DMS53 treated with DMSO at 0.1 percent for 48 hours (cell line): ENCODE measurements at regions not wholly inside any gene's neighbourhood (a gene's known extent, or its start where the extent isn't known, plus 50 kb on each side); places are given as distances from the start of the nearest gene placed in this dataset.
A peak's percentile ranks its signal among the peaks of the same experiment; 100 is the strongest.
"Not testable (repeated sequence)": the region's sequence is repeated elsewhere in the genome, so short reads cannot be mapped to it uniquely, and the experiment has no call there.

Source experiments
- DNase-seq: peaks from one replicate; lab custom pipeline; 2025; ENCODE audit not compliant: unreplicated experiment; lab: John Stamatoyannopoulos, UW

DNA sequence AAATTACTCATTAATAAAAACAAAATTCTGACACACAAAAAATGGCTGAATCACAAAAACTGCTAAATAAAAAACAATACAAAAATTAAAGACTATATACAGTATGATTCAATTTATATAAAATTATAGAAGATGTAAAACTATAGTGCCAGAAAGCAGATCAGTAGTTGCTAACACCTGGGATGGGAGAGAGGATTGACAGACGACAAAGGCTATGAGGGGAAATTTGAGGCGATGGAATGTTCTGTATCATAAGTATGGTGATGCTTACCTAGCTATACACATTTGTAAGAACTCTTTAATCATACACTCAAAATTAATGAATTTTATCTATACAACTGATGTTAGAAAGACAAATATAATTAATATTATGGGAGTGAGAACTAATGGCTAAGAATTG, 247.9 kb upstream of the GJE1 start:
- DNase-seq, result no peak

DNA sequence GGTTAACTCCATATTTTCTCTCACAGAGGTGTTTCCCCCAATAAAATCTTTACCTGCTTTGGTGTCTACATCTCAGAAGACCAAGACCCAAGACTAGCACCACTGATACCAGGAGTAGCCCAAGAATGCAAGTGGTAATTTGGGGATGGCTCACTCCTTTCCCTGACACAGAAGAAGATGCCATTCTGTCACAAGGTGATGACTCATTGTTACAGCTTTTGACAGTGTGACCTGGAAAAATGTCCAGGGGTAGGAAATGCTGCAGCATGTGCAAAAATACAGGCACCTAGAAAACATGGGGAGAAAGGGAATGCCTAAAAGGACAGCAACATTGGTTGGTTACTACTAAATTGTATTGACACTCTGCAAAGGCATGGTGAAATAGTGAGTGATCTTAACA, 254.0 kb upstream of the GJE1 start:
- no peak for DNase-seq

GRCh38 chr6:141877275-141877983, 255.3 kb upstream of the GJE1 start:
- DNase-seq, result peak; percentile 44

DNA sequence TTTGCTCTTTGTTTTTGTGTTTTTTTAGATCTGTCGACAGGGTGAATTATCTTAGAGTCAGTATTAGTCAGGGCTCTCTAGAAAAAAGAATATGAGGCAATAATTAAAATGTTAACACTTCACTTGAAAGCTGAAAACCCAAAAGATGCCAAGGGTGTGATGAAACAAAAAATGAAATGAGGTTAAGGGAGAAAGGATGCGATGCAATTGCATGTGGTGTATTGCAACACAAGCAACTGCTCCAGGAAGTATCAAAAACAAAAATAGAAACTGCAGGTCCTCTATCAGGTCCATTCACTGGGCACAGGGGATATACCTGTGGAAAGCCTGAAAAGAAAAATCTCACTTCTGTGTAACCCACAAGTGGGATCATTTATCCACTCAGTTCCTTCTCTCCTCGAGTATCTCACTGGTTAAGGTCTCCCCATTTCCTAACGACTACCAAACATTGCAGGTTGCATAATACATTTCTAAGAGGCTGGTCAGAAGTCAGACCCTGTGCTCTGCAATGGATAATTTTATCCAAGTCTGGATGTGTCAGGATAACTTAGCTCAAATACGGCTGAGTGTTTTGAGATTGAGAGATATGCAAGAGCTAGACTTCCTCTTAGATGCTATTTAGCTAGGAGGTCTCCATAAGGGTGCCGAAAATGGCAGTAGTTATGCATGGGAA, 257.7 kb upstream of the GJE1 start:
- DNase-seq, result no peak

- not testable (repeated sequence) for DNase-seq
These were observed 263.2 kb upstream of the GJE1 start for GRCh38 chr6:141869509-141869908.

- DNase-seq, result no peak
These were observed 265.0 kb upstream of the GJE1 start for GRCh38 chr6:141867767-141868166.

DNA sequence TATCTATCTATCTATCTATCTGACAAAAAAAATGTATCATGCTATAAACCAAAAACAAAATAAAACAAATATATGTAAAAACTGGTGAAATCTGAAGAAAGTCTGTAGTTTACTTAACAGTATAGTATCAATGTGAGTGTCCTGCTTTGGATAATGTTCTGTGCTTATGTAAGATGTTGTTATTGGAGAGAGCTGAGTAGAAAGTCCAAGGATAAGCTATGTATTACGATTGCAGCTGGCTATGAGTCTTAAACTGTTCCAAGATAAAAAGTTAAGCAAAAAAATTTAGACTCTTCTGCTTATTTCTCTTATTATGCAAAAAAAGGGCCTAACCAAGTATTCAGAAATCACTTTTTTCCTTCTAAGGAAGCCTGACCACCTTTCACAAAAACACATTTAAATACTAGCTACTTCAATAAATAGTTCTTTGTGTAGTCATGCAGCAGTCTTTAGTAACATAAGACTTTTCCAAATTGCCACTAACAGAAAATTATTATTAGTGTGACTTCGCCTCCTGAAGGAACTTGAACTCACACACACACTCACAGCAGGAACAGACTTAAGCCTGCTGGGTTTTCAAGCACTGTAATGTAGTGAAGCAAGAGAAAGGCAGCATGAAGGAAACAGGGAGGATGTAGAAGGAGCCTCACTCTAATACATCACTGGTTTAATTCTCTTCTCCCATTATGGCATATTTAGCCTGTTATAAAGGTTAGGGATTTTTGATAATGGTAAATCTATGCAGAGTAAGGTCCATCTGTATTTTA, 265.8 kb upstream of the GJE1 start:
- no peak for DNase-seq

- DNase-seq, result no peak
These were observed 281.7 kb upstream of the GJE1 start for GRCh38 chr6:141851063-141851462.

- no peak for DNase-seq
These were observed 284.5 kb upstream of the GJE1 start for GRCh38 chr6:141848029-141848890.

GRCh38 chr6:141846639-141847038, 286.1 kb upstream of the GJE1 start:
- DNase-seq, result no peak

DNA sequence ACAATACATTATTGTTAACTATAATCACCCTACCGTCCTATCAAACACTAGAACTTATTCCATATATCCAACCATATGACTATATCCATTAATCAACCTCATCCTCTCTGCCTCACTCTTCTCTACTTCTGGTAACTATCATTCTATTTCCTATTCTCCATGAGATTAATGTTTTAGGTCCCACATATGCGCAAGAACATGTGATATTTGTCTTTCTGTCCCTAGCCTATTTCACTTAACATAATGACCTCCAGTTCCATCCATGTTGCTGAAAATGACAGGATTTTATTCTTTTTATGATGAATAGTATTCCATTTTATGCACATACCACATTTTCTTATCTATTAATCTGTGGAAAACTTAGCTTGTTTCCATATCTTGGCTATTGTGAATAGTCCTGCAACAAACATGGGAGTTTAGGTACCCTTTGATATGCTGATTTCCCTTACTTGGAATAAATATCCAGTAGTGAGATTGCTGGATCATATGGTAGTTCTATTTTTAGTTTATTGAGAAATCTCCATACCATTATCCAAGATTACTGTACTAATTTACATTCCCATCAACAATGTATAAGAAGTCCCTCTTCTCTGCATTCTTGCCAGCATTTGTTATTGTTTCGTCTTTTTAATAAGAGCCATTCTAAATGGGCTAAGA, 289.4 kb upstream of the GJE1 start:
- no peak for DNase-seq

- DNase-seq, result no peak
These were observed 299.6 kb upstream of the GJE1 start for GRCh38 chr6:141833001-141833655.

DNA sequence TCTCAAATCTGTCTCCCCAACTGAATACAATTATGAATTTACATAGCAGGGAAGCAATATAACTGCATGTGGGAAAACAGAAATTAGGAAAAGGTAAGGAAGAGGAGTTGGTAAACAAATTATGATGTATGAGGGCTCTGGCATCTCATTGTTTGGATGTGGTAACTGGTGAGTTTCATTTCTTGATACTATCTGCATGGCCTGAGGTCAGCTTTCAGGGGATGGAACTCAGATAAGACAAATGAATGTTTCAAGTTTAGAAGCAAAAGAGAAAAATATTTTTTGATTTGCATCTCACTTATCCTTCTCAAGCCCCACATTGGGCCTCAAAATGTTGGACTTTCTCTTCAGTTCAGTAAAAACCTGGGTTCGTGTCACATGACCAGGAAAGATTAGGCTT, 302.2 kb upstream of the GJE1 start:
- DNase-seq, result no peak

- DNase-seq, result no peak
These were observed 303.0 kb upstream of the GJE1 start for GRCh38 chr6:141829566-141830360.

GRCh38 chr6:141824350-141824749, 308.4 kb upstream of the GJE1 start:
- DNase-seq, result no peak

DNA sequence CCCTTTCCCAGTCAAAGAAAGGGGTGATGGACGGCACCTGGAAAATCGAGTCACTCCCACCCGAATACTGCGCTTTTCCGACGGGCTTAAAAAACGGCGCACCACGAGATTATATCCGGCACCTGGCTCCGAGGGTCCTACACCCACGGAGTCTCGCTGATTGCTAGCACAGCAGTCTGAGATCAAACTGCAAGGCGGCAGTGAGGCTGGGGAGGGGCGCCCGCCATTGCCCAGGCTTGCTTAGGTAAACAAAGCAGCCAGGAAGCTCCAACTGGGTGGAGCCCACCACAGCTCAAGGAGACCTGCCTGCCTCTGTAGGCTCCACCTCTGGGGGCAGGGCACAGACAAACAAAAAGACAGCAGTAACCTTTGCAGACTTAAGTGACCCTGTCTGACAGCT, 317.7 kb upstream of the GJE1 start:
- not testable (repeated sequence) for DNase-seq

- no peak for DNase-seq
These were observed 322.8 kb upstream of the GJE1 start for GRCh38 chr6:141809901-141810300.

GRCh38 chr6:141808662-141809061, 324.1 kb upstream of the GJE1 start:
- no peak for DNase-seq

GRCh38 chr6:141800973-141801372, 331.8 kb upstream of the GJE1 start:
- DNase-seq, result not testable (repeated sequence)
